ENCODE measurements at regions not wholly inside any gene's neighbourhood (a gene's known extent, or its start where the extent isn't known, plus 50 kb on each side); places are given as distances from the start of the nearest gene placed in this dataset.

DNA sequence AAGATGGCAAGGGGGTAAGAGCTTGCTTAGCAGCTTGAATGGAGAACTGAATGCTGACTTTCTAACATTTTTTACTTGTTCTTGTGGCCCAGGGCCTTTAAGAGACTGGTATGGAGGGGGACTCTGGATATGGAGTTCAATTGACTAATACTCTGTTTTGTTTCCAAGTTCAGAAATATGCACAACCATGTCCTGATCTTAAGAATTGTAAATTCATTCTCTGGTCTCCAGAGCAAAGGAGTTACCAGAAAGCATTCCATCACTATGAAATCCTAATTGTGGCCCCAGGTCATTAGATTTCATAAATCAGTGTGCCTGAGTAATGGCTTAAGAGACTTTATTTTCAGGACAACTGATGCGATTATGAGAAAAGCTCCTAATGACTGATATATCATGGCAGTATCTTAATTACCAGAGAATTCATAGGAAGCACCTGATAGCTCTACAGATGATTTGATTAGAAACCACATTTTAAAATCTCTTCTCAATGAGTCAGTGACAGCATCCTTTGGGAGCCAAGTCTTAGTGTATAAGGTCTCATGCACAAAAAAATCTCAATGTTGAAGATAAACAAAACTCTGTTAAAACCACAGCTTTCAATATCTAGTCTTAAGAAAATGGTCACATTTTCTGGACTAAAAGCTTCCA lies 613.6 kb upstream of the KLF4 start:
- TF ChIP-seq EP300 (IDR thresholded peaks at IDR 0.05) (no peak), POLR2AphosphoS5 (IDR thresholded peaks at IDR 0.05) (no peak), POLR2A (IDR thresholded peaks at IDR 0.05) (no peak)
- TF ChIP-seq, protein P1, sequence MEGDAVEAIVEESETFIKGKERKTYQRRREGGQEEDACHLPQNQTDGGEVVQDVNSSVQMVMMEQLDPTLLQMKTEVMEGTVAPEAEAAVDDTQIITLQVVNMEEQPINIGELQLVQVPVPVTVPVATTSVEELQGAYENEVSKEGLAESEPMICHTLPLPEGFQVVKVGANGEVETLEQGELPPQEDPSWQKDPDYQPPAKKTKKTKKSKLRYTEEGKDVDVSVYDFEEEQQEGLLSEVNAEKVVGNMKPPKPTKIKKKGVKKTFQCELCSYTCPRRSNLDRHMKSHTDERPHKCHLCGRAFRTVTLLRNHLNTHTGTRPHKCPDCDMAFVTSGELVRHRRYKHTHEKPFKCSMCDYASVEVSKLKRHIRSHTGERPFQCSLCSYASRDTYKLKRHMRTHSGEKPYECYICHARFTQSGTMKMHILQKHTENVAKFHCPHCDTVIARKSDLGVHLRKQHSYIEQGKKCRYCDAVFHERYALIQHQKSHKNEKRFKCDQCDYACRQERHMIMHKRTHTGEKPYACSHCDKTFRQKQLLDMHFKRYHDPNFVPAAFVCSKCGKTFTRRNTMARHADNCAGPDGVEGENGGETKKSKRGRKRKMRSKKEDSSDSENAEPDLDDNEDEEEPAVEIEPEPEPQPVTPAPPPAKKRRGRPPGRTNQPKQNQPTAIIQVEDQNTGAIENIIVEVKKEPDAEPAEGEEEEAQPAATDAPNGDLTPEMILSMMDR (IDR thresholded peaks at IDR 0.05) = no peak
- Histone ChIP-seq H3K4me3 (no peak overlapping the region), H3K9me3 (no peaks in the 10 kb centered on the region), H3K4me1 (no peaks in the 10 kb centered on the region), H3K27me3 (no peaks in the 10 kb centered on the region), H3K36me3 (no peaks in the 10 kb centered on the region), H3K27ac (no peak overlapping the region)
- intact Hi-C loops (cut with DNase I; ENCODE audit: low total_unique reads) = no loop called here
- WGBS, 5 donors = 81 to 95% (median 87%) methylated on average over 1 of the region's 1 CpG
- DNase-seq = no peak

DNA sequence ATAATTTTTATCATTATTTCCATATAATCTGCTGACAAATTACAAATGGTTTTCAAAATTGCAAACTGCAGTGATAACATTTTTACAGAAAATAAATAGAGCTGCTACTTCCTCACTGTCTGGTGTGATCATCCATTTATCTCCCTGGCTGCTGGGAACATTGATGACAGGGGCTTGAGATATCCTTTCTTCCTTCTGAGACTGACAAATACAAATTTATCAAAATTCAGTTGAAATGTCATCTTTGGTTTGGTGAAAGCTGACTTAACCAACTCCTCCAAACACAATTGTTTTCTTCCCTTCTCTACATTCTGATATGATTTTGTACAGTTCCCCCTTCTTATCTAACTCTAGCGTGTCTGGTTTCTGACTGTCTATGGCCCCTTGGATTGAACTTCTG lies 611.8 kb upstream of the KLF4 start:
- TF ChIP-seq, protein P1 (IDR thresholded peaks at IDR 0.05) = no peak
- TF ChIP-seq POLR2A (IDR thresholded peaks at IDR 0.05) = no peak
- TF ChIP-seq EP300 (IDR thresholded peaks at IDR 0.05) = no peak
- Histone ChIP-seq H3K9me3 (no peaks in the 10 kb centered on the region), H3K36me3 (no peaks in the 10 kb centered on the region), H3K4me3 (no peak overlapping the region), H3K27me3 (no peaks in the 10 kb centered on the region), H3K4me1 (no peaks in the 10 kb centered on the region), H3K27ac (no peak overlapping the region)
- DNase-seq = no peak
- WGBS, 5 donors = 81 to 94% (median 88%) methylated on average over 1 of the region's 1 CpG
- intact Hi-C loops (cut with DNase I; ENCODE audit: low total_unique reads) = no loop called here

DNA sequence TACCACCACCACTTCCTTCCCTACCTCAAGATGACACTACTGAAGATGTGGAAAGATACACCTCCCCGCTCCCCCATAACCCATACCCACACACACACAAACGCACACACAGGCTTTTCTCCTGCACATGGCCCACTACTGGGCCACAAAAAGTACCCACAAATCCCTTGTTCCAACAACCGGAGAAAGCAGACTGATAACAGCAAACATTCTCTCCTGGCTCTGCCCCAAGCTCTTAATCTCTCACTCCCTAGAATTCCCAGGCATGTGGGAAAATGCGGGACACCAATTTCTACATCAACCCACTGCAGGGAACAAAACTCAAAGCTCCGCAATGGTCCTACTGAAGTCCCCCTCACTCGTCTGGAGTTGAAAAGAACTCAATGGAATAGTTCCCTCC lies 611.0 kb upstream of the KLF4 start:
- 50 to 60% (median 56%) methylated on average over 6 of the region's 6 CpGs for WGBS, 5 donors
- DNase-seq = no peak
- TF ChIP-seq POLR2A (IDR thresholded peaks at IDR 0.05) (no peak), POLR2AphosphoS5 (IDR thresholded peaks at IDR 0.05) (no peak), EP300 (IDR thresholded peaks at IDR 0.05) (no peak)
- TF ChIP-seq, protein P1 (IDR thresholded peaks at IDR 0.05) = no peak
- no peaks in the 10 kb centered on the region for H3K9me3 ChIP-seq
- peak overlapping the region in 2 of 5 donors; percentile 40 to 47 for H3K27ac ChIP-seq
- no peak overlapping the region for H3K4me3 ChIP-seq
- no peaks in the 10 kb centered on the region for H3K36me3 ChIP-seq
- no peaks in the 10 kb centered on the region for H3K4me1 ChIP-seq
- intact Hi-C loops (cut with DNase I; ENCODE audit: low total_unique reads) = no loop called here
- no peaks in the 10 kb centered on the region for H3K27me3 ChIP-seq

DNA sequence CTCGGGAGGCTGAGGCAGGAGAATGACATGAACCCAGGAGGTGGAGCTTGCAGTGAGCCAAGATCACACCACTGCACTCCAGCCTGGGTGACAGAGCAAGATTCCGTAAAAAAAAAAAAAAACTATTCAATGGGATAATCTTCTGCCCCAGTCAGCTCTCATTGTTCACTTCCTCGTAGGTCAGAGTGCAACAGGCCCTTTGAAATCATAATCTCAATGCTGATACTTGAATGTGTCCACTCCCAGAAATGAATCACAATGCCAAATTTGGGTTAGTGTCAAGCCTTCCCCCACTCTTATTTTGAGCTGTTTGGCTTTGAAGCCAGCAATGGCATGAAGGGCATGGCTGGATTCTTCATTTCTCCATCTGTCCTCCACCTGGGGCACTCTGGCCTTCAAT lies 610.3 kb upstream of the KLF4 start:
- no peak for TF ChIP-seq POLR2A (IDR thresholded peaks at IDR 0.05)
- TF ChIP-seq EP300 (IDR thresholded peaks at IDR 0.05) = no peak
- peak in 2 of 3 donors; percentile 27 to 57 for TF ChIP-seq POLR2AphosphoS5 (IDR thresholded peaks at IDR 0.05)
- DNase-seq = no peak
- Histone ChIP-seq H3K27me3 (no peaks in the 10 kb centered on the region), H3K4me3 (no peak overlapping the region), H3K36me3 (no peaks in the 10 kb centered on the region), H3K27ac (peak overlapping the region in 3 of 5 donors; percentile 40 to 71 (median 47)), H3K9me3 (no peaks in the 10 kb centered on the region), H3K4me1 (no peaks in the 10 kb centered on the region)
- WGBS, 5 donors = 44 to 63% (median 53%) methylated on average over 3 of the region's 3 CpGs
- intact Hi-C loops (cut with DNase I; ENCODE audit: low total_unique reads) = no loop called here

DNA sequence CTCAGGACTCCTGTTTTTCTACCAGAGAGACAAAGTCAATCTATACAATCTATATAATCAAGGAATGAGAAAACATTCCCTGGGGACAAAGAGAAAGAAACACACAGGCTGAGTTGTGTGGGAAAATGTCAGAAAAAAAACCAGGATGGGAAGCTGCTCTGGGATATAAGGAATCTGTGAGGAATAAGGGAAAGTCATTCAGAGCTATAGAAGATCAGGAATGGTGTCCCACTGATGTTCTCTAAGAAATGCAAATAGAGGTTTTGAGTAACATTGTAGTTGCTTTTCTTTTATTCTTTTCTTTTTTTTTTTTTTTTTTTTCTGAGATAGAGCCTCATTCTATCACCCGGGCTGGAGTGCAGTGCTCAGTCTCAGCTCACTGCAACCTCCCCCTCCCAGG lies 605.9 kb upstream of the KLF4 start:
- Histone ChIP-seq H3K9me3 (peaks cover 0 to 9% (median 3%) of the 10 kb centered on the region in 4 donors), H3K4me3 (no peak overlapping the region), H3K4me1 (no peaks in the 10 kb centered on the region), H3K27me3 (no peaks in the 10 kb centered on the region), H3K27ac (peak overlapping the region in 1 of 5 donors; percentile 3), H3K36me3 (no peaks in the 10 kb centered on the region)
- TF ChIP-seq POLR2A (IDR thresholded peaks at IDR 0.05) (no peak), EP300 (IDR thresholded peaks at IDR 0.05) (no peak), POLR2AphosphoS5 (IDR thresholded peaks at IDR 0.05) (no peak)
- TF ChIP-seq, protein P1 (IDR thresholded peaks at IDR 0.05) = no peak
- intact Hi-C loops (cut with DNase I; ENCODE audit: low total_unique reads) = no loop called here
- WGBS, 5 donors = 90 to 100% (median 95%) methylated on average over 1 of the region's 1 CpG
- no peak for DNase-seq
